Activated T-cell treated with anti-CD3 and anti-CD28 coated beads, Interleukin-2, amount 50 U/mL, for 24 hours (primary cell): ENCODE measurements at regions not wholly inside any gene's neighbourhood (a gene's known extent, or its start where the extent isn't known, plus 50 kb on each side); places are given as distances from the start of the nearest gene placed in this dataset.
"Not testable (repeated sequence)": the region's sequence is repeated elsewhere in the genome, so short reads cannot be mapped to it uniquely, and the experiment has no call there.

Experiments
- DNase-seq: peaks from one replicate; pipeline ENCODE4 v3.0.0-alpha.2; 2020
- H3K27ac Mint-ChIP-seq: 2 replicates; pipeline ENCODE4 v1.8.0; 2020; ENCODE audit warnings: mild to moderate bottlenecking, mixed read lengths
- H3K27me3 Mint-ChIP-seq: 2 replicates; pipeline ENCODE4 v1.8.0; 2020; ENCODE audit warnings: mixed read lengths
- H3K36me3 Mint-ChIP-seq: 2 replicates; pipeline ENCODE4 v1.8.0; 2020; ENCODE audit warnings: low read depth, mixed read lengths
- H3K4me1 Mint-ChIP-seq: 2 replicates; pipeline ENCODE4 v1.8.0; 2020; ENCODE audit warnings: low read depth, mixed read lengths
- H3K4me3 Mint-ChIP-seq: 2 replicates; pipeline ENCODE4 v1.8.0; 2020; ENCODE audit warnings: mild to moderate bottlenecking, moderate library complexity, mixed read lengths
- H3K9me3 Mint-ChIP-seq: 2 replicates; pipeline ENCODE4 v1.8.0; 2020; ENCODE audit warnings: mixed read lengths

GRCh38 chr15:20246624-20247023 is 295.0 kb downstream of the GOLGA6L6 start:
- H3K27me3 Mint-ChIP-seq, H3K27ac Mint-ChIP-seq, H3K9me3 Mint-ChIP-seq, DNase-seq, H3K36me3 Mint-ChIP-seq, H3K4me3 Mint-ChIP-seq, H3K4me1 Mint-ChIP-seq: not testable (repeated sequence)

- not testable (repeated sequence) for H3K9me3 Mint-ChIP-seq, H3K36me3 Mint-ChIP-seq, H3K4me1 Mint-ChIP-seq, DNase-seq, H3K27me3 Mint-ChIP-seq, H3K27ac Mint-ChIP-seq, H3K4me3 Mint-ChIP-seq
These were observed 295.7 kb downstream of the GOLGA6L6 start for GRCh38 chr15:20245856-20246255.

GRCh38 chr15:20244792-20245191 is 296.8 kb downstream of the GOLGA6L6 start:
- not testable (repeated sequence) for H3K4me3 Mint-ChIP-seq, H3K36me3 Mint-ChIP-seq, DNase-seq, H3K27me3 Mint-ChIP-seq, H3K27ac Mint-ChIP-seq, H3K9me3 Mint-ChIP-seq, H3K4me1 Mint-ChIP-seq

- not testable (repeated sequence) for H3K27me3 Mint-ChIP-seq, H3K4me1 Mint-ChIP-seq, H3K9me3 Mint-ChIP-seq, H3K4me3 Mint-ChIP-seq, DNase-seq, H3K27ac Mint-ChIP-seq, H3K36me3 Mint-ChIP-seq
These were observed 297.9 kb downstream of the GOLGA6L6 start for GRCh38 chr15:20243486-20244240.

GRCh38 chr15:20240366-20240917 is 301.2 kb downstream of the GOLGA6L6 start:
- not testable (repeated sequence) for H3K36me3 Mint-ChIP-seq, H3K9me3 Mint-ChIP-seq, H3K27ac Mint-ChIP-seq, DNase-seq, H3K4me1 Mint-ChIP-seq, H3K4me3 Mint-ChIP-seq, H3K27me3 Mint-ChIP-seq

GRCh38 chr15:20239186-20239585 is 302.4 kb downstream of the GOLGA6L6 start:
- not testable (repeated sequence) for H3K4me1 Mint-ChIP-seq, H3K4me3 Mint-ChIP-seq, H3K27ac Mint-ChIP-seq, DNase-seq, H3K9me3 Mint-ChIP-seq, H3K27me3 Mint-ChIP-seq, H3K36me3 Mint-ChIP-seq

GRCh38 chr15:20237256-20238020 is 304.2 kb downstream of the GOLGA6L6 start:
- not testable (repeated sequence) for H3K9me3 Mint-ChIP-seq, H3K4me1 Mint-ChIP-seq, DNase-seq, H3K4me3 Mint-ChIP-seq, H3K27ac Mint-ChIP-seq, H3K27me3 Mint-ChIP-seq, H3K36me3 Mint-ChIP-seq

- H3K4me1 Mint-ChIP-seq, H3K27ac Mint-ChIP-seq, DNase-seq, H3K4me3 Mint-ChIP-seq, H3K36me3 Mint-ChIP-seq, H3K9me3 Mint-ChIP-seq, H3K27me3 Mint-ChIP-seq: not testable (repeated sequence)
These were observed 305.9 kb downstream of the GOLGA6L6 start for GRCh38 chr15:20235728-20236127.

GRCh38 chr15:20234006-20234540 is 307.5 kb downstream of the GOLGA6L6 start:
- not testable (repeated sequence) for DNase-seq, H3K36me3 Mint-ChIP-seq, H3K27ac Mint-ChIP-seq, H3K4me3 Mint-ChIP-seq, H3K4me1 Mint-ChIP-seq, H3K9me3 Mint-ChIP-seq, H3K27me3 Mint-ChIP-seq

- H3K4me1 Mint-ChIP-seq, H3K9me3 Mint-ChIP-seq, H3K4me3 Mint-ChIP-seq, H3K36me3 Mint-ChIP-seq, H3K27ac Mint-ChIP-seq, H3K27me3 Mint-ChIP-seq, DNase-seq: not testable (repeated sequence)
These were observed 309.1 kb downstream of the GOLGA6L6 start for GRCh38 chr15:20232457-20232856.

- H3K4me3 Mint-ChIP-seq, H3K27me3 Mint-ChIP-seq, H3K36me3 Mint-ChIP-seq, H3K9me3 Mint-ChIP-seq, DNase-seq, H3K27ac Mint-ChIP-seq, H3K4me1 Mint-ChIP-seq: not testable (repeated sequence)
These were observed 310.9 kb downstream of the GOLGA6L6 start for GRCh38 chr15:20230656-20231055.

- H3K27me3 Mint-ChIP-seq, H3K9me3 Mint-ChIP-seq: not testable (repeated sequence)
These were observed 312.8 kb downstream of the GOLGA6L6 start for GRCh38 chr15:20228791-20229190.

GRCh38 chr15:20227119-20227853 is 314.3 kb downstream of the GOLGA6L6 start:
- not testable (repeated sequence) for H3K36me3 Mint-ChIP-seq, H3K4me1 Mint-ChIP-seq, H3K4me3 Mint-ChIP-seq, DNase-seq, H3K9me3 Mint-ChIP-seq, H3K27me3 Mint-ChIP-seq, H3K27ac Mint-ChIP-seq

More at GRCh38 chr15:20228791-20229190, 312.8 kb downstream of the GOLGA6L6 start:
- not testable (repeated sequence) for H3K27ac Mint-ChIP-seq, H3K4me1 Mint-ChIP-seq, H3K4me3 Mint-ChIP-seq, H3K36me3 Mint-ChIP-seq, DNase-seq

GRCh38 chr15:20226531-20226930 is 315.1 kb downstream of the GOLGA6L6 start:
- H3K9me3 Mint-ChIP-seq, H3K4me3 Mint-ChIP-seq, H3K36me3 Mint-ChIP-seq, H3K27me3 Mint-ChIP-seq, H3K4me1 Mint-ChIP-seq, DNase-seq, H3K27ac Mint-ChIP-seq: not testable (repeated sequence)
